MM.1S (cell line): ENCODE measurements at regions not wholly inside any gene's neighbourhood (a gene's known extent, or its start where the extent isn't known, plus 50 kb on each side); places are given as distances from the start of the nearest gene placed in this dataset.

ENCODE experiments used
- EZH2phosphoT487 ChIP-seq: fragments of 300-600 bp; sonication (generic); IDR thresholded peaks from 2 replicates; pipeline ENCODE4 v1.6.1; 2018; ENCODE audit warnings: antibody characterized with exemption, low read length
- TF ChIP-seq, protein P1 (sequence below): fragments of 300-600 bp; sonication (generic); IDR thresholded peaks from 2 replicates; pipeline ENCODE4 v1.5.1; 2016; ENCODE audit warnings: antibody characterized with exemption, low read length, mixed read lengths

DNA sequence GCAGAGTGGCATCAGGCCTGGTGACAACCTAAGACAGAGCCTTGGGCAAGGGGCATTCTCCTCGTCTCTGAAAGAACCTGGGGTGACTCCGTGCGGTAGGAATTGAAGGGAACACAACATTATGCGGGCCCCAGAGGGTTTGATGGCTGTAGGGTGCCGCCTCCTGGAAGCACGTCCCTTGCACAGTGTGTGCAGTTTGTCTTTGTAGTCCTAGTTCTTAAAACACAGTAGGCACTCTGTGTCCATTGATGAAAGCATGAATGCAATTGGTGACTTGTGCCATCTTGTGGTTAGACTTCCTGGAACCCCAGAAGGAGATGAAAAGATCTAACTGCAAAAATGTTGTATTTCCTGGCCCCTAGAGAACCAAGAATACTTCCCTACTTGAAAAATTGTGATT lies 279.8 kb downstream of the UTP18 start:
- TF ChIP-seq, protein P1, sequence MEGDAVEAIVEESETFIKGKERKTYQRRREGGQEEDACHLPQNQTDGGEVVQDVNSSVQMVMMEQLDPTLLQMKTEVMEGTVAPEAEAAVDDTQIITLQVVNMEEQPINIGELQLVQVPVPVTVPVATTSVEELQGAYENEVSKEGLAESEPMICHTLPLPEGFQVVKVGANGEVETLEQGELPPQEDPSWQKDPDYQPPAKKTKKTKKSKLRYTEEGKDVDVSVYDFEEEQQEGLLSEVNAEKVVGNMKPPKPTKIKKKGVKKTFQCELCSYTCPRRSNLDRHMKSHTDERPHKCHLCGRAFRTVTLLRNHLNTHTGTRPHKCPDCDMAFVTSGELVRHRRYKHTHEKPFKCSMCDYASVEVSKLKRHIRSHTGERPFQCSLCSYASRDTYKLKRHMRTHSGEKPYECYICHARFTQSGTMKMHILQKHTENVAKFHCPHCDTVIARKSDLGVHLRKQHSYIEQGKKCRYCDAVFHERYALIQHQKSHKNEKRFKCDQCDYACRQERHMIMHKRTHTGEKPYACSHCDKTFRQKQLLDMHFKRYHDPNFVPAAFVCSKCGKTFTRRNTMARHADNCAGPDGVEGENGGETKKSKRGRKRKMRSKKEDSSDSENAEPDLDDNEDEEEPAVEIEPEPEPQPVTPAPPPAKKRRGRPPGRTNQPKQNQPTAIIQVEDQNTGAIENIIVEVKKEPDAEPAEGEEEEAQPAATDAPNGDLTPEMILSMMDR = no peak
- no peak for TF ChIP-seq EZH2phosphoT487
